Type B pancreatic cell (in vitro differentiated cells): ENCODE measurements at regions not wholly inside any gene's neighbourhood (a gene's known extent, or its start where the extent isn't known, plus 50 kb on each side); places are given as distances from the start of the nearest gene placed in this dataset.

Experiments
- DNase-seq: peaks from one replicate; pipeline ENCODE4 v3.0.0; 2021; ENCODE audit warnings: mixed read lengths; ENCODE audit not compliant: unreplicated experiment; ENCODE audit errors: extremely low spot score
- H3K27ac Mint-ChIP-seq: 2 replicates; pipeline ENCODE4 v1.8.0; 2021; ENCODE audit warnings: mild to moderate bottlenecking, mixed read lengths
- H3K27me3 Mint-ChIP-seq: 2 replicates; pipeline ENCODE4 v1.8.0; 2021; ENCODE audit warnings: mixed read lengths
- H3K36me3 Mint-ChIP-seq: 2 replicates; pipeline ENCODE4 v1.8.0; 2021; ENCODE audit warnings: mixed read lengths
- H3K4me1 Mint-ChIP-seq: one replicate; pipeline ENCODE4 v1.8.0; 2021; ENCODE audit warnings: mixed read lengths; ENCODE audit not compliant: unreplicated experiment
- H3K4me3 Mint-ChIP-seq: 2 replicates; pipeline ENCODE4 v1.8.0; 2021; ENCODE audit warnings: mild to moderate bottlenecking, mixed read lengths
- H3K9me3 Mint-ChIP-seq: 2 replicates; pipeline ENCODE4 v1.8.0; 2021; ENCODE audit warnings: mixed read lengths
- TF ChIP-seq, protein P1 (sequence below): fragments of 200-600 bp; sonication (generic); conservative IDR thresholded peaks from 2 replicates; pipeline ENCODE4 v1.5.0; 2021; ENCODE audit warnings: antibody characterized with exemption, mild to moderate bottlenecking

DNA sequence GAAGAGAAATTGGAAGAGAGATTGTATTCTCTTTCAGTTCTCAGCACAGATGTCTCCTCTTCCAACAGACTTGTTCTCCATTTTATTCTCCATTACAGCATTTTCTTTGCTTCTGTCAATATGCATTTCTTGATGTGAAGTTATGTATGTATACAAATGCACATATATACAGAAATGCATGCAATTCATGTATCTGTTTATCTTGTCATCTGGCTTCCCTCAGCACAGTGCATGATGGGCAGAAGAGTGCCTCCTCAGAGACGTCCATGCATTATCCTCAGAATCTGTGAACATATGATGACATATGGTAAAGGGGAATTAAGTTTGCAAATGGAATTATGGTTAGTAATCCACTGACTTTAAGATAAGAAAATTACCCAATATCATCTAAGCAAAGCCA is 106.7 kb upstream of the VWC2 start:
- Mint-ChIP-seq H3K9me3 (no peaks in the 10 kb centered on the region), H3K4me1 (no peaks in the 10 kb centered on the region), H3K36me3 (no peaks in the 10 kb centered on the region), H3K27me3 (peaks cover 3% of the 10 kb centered on the region), H3K4me3 (no peak overlapping the region), H3K27ac (no peak overlapping the region)
- no peak for DNase-seq
- TF ChIP-seq, protein P1, sequence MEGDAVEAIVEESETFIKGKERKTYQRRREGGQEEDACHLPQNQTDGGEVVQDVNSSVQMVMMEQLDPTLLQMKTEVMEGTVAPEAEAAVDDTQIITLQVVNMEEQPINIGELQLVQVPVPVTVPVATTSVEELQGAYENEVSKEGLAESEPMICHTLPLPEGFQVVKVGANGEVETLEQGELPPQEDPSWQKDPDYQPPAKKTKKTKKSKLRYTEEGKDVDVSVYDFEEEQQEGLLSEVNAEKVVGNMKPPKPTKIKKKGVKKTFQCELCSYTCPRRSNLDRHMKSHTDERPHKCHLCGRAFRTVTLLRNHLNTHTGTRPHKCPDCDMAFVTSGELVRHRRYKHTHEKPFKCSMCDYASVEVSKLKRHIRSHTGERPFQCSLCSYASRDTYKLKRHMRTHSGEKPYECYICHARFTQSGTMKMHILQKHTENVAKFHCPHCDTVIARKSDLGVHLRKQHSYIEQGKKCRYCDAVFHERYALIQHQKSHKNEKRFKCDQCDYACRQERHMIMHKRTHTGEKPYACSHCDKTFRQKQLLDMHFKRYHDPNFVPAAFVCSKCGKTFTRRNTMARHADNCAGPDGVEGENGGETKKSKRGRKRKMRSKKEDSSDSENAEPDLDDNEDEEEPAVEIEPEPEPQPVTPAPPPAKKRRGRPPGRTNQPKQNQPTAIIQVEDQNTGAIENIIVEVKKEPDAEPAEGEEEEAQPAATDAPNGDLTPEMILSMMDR: no peak

DNA sequence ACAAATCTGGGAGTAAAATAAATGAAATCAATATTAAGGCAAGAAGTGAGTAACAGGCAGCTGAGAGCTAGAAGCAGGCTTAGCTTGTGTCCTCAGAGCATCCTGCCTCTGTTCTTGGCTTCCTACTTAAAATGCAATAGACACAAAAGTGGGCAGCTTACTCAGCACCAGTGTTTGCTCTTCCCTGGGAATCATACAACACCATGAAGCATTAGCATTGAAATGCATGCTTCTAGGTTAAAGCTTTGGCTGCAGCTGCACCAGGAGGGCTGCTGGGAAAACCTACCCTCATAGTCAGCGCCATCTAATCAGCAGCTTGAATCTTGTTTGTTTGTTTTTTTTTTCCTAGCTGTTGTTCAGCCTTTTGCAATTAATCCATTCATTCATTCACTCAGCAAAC is 104.2 kb upstream of the VWC2 start:
- TF ChIP-seq, protein P1: no peak
- no peak overlapping the region for H3K4me3 Mint-ChIP-seq
- no peak overlapping the region for H3K27ac Mint-ChIP-seq

DNA sequence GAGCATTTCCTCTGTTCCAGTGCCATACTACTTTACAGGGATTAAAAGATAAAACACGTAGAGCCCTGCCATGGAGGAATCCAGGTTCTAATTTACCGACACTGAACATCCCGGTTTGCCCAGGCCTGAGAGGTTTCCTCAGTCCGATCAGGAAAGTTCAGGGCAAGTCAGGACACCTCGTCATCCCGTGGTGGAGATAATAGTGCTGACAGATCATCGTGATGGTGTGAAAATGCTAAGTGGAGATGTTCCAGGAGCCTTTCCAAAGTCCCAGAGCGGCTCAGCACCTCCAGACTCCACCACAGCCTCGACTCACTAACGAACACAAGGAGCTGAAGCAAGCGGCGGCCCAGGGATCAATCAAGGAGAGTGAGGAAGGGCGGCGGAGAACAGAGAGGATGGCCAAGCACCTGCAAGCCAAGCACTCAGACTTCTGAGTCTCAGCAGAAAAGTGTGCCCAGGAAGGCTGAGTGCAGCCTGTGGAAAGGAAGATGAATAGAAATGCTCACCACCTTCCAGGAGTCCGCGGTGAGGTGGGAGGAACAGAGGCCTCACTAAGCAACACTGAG is 103.7 kb upstream of the VWC2 start:
- Mint-ChIP-seq H3K4me1 (no peaks in the 10 kb centered on the region), H3K36me3 (no peaks in the 10 kb centered on the region), H3K27me3 (peaks cover 3% of the 10 kb centered on the region), H3K4me3 (no peak overlapping the region), H3K9me3 (peaks cover 4% of the 10 kb centered on the region), H3K27ac (no peak overlapping the region)
- no peak for DNase-seq
- TF ChIP-seq, protein P1: no peak

More for the DNA sequence above, 104.2 kb upstream of the VWC2 start:
- Mint-ChIP-seq H3K27me3 (peaks cover 3% of the 10 kb centered on the region), H3K4me1 (no peaks in the 10 kb centered on the region), H3K9me3 (peaks cover 4% of the 10 kb centered on the region), H3K36me3 (no peaks in the 10 kb centered on the region)
- DNase-seq: no peak

DNA sequence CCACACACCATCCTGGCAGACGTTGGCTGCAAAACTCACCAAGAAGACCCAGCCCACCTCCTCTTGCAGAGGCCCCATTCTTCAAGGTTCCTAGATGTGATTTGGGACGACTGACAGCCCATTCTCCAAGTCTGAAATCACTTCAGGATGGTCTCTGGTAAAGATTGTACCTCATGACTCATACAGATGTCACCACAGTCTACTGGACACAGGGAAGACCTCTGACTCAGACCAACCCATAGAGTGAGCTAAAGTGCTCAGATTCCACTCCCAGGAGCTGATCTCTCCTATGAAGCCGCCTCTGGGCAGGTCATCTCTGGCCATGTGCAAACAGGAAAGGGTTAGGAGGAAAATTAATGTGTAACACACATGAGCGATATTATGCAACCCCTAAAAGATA is 102.4 kb upstream of the VWC2 start:
- no peak overlapping the region for H3K4me3 Mint-ChIP-seq
- H3K36me3 Mint-ChIP-seq: no peaks in the 10 kb centered on the region
- no peak overlapping the region for H3K27ac Mint-ChIP-seq
- H3K4me1 Mint-ChIP-seq: no peaks in the 10 kb centered on the region
- H3K9me3 Mint-ChIP-seq: peaks cover 4% of the 10 kb centered on the region
- peaks cover 3% of the 10 kb centered on the region for H3K27me3 Mint-ChIP-seq
- TF ChIP-seq, protein P1: no peak
- DNase-seq: no peak

DNA sequence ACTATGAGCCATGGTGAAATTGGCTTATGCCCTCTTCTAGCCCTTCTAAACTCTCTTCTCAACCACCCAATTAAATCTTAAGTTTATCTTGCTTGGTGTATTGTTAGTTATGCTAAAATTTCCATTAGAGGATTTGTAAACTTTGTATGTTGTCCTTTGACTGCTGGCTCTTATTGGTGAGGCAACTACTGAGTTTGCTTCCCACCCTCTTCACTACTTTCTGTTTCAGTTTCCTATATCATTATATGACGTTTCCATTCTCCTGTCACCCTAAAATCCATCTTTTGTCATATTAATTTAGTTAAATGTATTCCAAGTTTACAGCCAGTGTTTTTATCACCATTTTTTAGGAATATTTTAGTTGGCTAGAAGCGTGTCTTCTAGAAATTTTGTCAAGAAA is 80.9 kb upstream of the VWC2 start:
- Mint-ChIP-seq H3K27ac (no peak overlapping the region), H3K9me3 (no peaks in the 10 kb centered on the region), H3K4me1 (no peaks in the 10 kb centered on the region), H3K27me3 (no peaks in the 10 kb centered on the region), H3K36me3 (no peaks in the 10 kb centered on the region), H3K4me3 (no peak overlapping the region)
- DNase-seq: no peak
- TF ChIP-seq, protein P1: no peak

DNA sequence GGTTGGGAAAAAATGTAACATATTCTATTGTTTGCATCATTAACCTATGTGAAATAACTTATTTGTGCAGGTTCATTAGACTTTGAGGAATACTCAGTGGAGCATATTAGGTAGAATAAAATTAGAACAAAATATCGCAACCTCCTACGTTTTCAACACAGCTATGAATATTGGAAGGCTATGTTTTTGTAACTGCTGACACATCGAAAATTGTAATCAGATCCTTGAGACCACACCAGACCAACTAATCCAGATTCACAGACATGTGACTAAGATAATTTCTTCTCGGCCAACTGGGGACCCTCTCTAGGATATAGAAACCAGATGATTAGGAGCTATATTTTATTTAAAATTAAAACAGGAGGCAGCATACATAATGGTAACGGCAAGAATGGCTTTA is 77.5 kb upstream of the VWC2 start:
- H3K27me3 Mint-ChIP-seq: no peaks in the 10 kb centered on the region
- H3K4me3 Mint-ChIP-seq: no peak overlapping the region
- H3K9me3 Mint-ChIP-seq: no peaks in the 10 kb centered on the region
- DNase-seq: no peak
- no peak overlapping the region for H3K27ac Mint-ChIP-seq
- TF ChIP-seq, protein P1: no peak
- H3K36me3 Mint-ChIP-seq: no peaks in the 10 kb centered on the region
- H3K4me1 Mint-ChIP-seq: no peaks in the 10 kb centered on the region
